OCI-LY1 (cell line): ENCODE measurements at regions not wholly inside any gene's neighbourhood (a gene's known extent, or its start where the extent isn't known, plus 50 kb on each side); places are given as distances from the start of the nearest gene placed in this dataset.

Experiments
- H2AFZ ChIP-seq: fragments of 200-600 bp; sonication (generic), shearing (Covaris generic); 2 replicates; pipeline ENCODE4 v1.6.0; 2014; ENCODE audit warnings: antibody characterized with exemption, mild to moderate bottlenecking, low read length
- H3F3A ChIP-seq: fragments of 200-600 bp; sonication (generic), shearing (Covaris generic); 2 replicates; pipeline ENCODE4 v1.6.0; 2014; ENCODE audit warnings: mild to moderate bottlenecking, antibody characterized with exemption, low read length, moderate library complexity; ENCODE audit not compliant: insufficient read depth
- H3K27ac ChIP-seq: fragments of 200-600 bp; sonication (generic); 2 replicates; pipeline ENCODE4 v1.5.1; 2014; ENCODE audit warnings: low read length, mixed run types, mild to moderate bottlenecking, low read depth; ENCODE audit not compliant: poor library complexity, severe bottlenecking
- H3K27me3 ChIP-seq: fragments of 200-600 bp; sonication (generic); 2 replicates; pipeline ENCODE4 v1.6.0; 2014; ENCODE audit warnings: antibody characterized with exemption, mild to moderate bottlenecking, low read length, moderate library complexity; ENCODE audit not compliant: insufficient read depth
- H3K36me3 ChIP-seq: fragments of 200-600 bp; sonication (generic); 2 replicates; pipeline ENCODE4 v1.6.1; 2014; ENCODE audit warnings: mild to moderate bottlenecking, antibody characterized with exemption, low read length, moderate library complexity, mixed read lengths; ENCODE audit not compliant: insufficient read depth
- H3K4me1 ChIP-seq: fragments of 200-600 bp; sonication (generic); 2 replicates; pipeline ENCODE4 v1.5.1; 2014; ENCODE audit warnings: mild to moderate bottlenecking, low read length, moderate library complexity; ENCODE audit not compliant: insufficient read depth, severe bottlenecking
- H3K4me2 ChIP-seq: fragments of 200-600 bp; sonication (generic), shearing (Covaris generic); 2 replicates; pipeline ENCODE4 v1.6.1; 2014; ENCODE audit warnings: low read length
- H3K4me3 ChIP-seq: fragments of 200-600 bp; sonication (generic); 2 replicates; pipeline ENCODE4 v1.5.1; 2014; ENCODE audit warnings: low read length, low read depth, mild to moderate bottlenecking, mixed read lengths; ENCODE audit not compliant: poor library complexity, severe bottlenecking
- H3K79me2 ChIP-seq: fragments of 200-600 bp; shearing (Covaris generic); 2 replicates; pipeline ENCODE4 v1.6.1; 2016; ENCODE audit warnings: mixed run types, low read length, mixed read lengths; ENCODE audit not compliant: insufficient read depth
- H3K9ac ChIP-seq: fragments of 200-600 bp; sonication (generic), shearing (Covaris generic); 2 replicates; pipeline ENCODE4 v1.6.1; 2014; ENCODE audit warnings: mild to moderate bottlenecking, low read length, mixed read lengths
- H3K9me2 ChIP-seq: fragments of 200-600 bp; sonication (generic), shearing (Covaris generic); 2 replicates; pipeline ENCODE4 v1.6.1; 2014; ENCODE audit warnings: low read depth, mild to moderate bottlenecking, low read length, mixed read lengths
- H3K9me3 ChIP-seq: fragments of 200-600 bp; shearing (Covaris generic); 2 replicates; pipeline ENCODE4 v1.6.1; 2014; ENCODE audit warnings: low read length, mixed read lengths
- H4K20me1 ChIP-seq: fragments of 200-600 bp; sonication (generic), shearing (Covaris generic); 2 replicates; pipeline ENCODE4 v1.6.0; 2016; ENCODE audit warnings: mild to moderate bottlenecking, low read length; ENCODE audit not compliant: insufficient read depth
- CTCF ChIP-seq: fragments of 200-600 bp; sonication (generic), shearing (Covaris generic); IDR thresholded peaks from 2 replicates; pipeline ENCODE4 v1.5.1; 2017; ENCODE audit warnings: mild to moderate bottlenecking, antibody characterized with exemption, low read length, moderate library complexity, mixed read lengths
- EZH2 ChIP-seq: fragments of 200-600 bp; sonication (generic), shearing (Covaris generic); IDR thresholded peaks from 2 replicates; pipeline ENCODE4 v1.8.0; 2017; ENCODE audit warnings: borderline replicate concordance, mixed run types, mild to moderate bottlenecking, antibody characterized with exemption, low read length, moderate library complexity, mixed read lengths

GRCh38 chr5:17694914-17695313 lies 60.7 kb downstream of the TAF11L14 start:
- Histone ChIP-seq H3K4me1 (no peaks in the 10 kb centered on the region), H3K27me3 (no peaks in the 10 kb centered on the region), H3K4me3 (no peak overlapping the region), H3K4me2 (no peak overlapping the region), H3K79me2 (no peaks in the 10 kb centered on the region), H3K36me3 (no peaks in the 10 kb centered on the region), H3K9me2 (no peaks in the 10 kb centered on the region), H3K9me3 (no peaks in the 10 kb centered on the region), H3F3A (no peaks in the 10 kb centered on the region), H3K9ac (no peak overlapping the region), H4K20me1 (no peaks in the 10 kb centered on the region), H3K27ac (no peak overlapping the region), H2AFZ (no peak overlapping the region)
- TF ChIP-seq CTCF (no peak), EZH2 (no peak)

- H3K9me3 ChIP-seq = no peaks in the 10 kb centered on the region
- H3K4me1 ChIP-seq = no peaks in the 10 kb centered on the region
- no peak overlapping the region for H3K4me3 ChIP-seq
- H3K4me2 ChIP-seq = no peak overlapping the region
- H3K36me3 ChIP-seq = no peaks in the 10 kb centered on the region
- no peak overlapping the region for H3K27ac ChIP-seq
- TF ChIP-seq CTCF (no peak), EZH2 (no peak)
- no peak overlapping the region for H2AFZ ChIP-seq
- no peaks in the 10 kb centered on the region for H3F3A ChIP-seq
- no peaks in the 10 kb centered on the region for H4K20me1 ChIP-seq
- H3K79me2 ChIP-seq = no peaks in the 10 kb centered on the region
- no peaks in the 10 kb centered on the region for H3K27me3 ChIP-seq
- no peaks in the 10 kb centered on the region for H3K9me2 ChIP-seq
- H3K9ac ChIP-seq = no peak overlapping the region
Observed at GRCh38 chr5:17696627-17697026, 62.4 kb downstream of the TAF11L14 start.

GRCh38 chr5:17697671-17698070 lies 63.4 kb downstream of the TAF11L14 start:
- no peak overlapping the region for H3K4me2 ChIP-seq
- no peaks in the 10 kb centered on the region for H3K79me2 ChIP-seq
- no peaks in the 10 kb centered on the region for H3K9me3 ChIP-seq
- no peak overlapping the region for H3K9ac ChIP-seq
- H4K20me1 ChIP-seq = no peaks in the 10 kb centered on the region
- no peaks in the 10 kb centered on the region for H3K36me3 ChIP-seq
- no peak overlapping the region for H2AFZ ChIP-seq
- H3K9me2 ChIP-seq = no peaks in the 10 kb centered on the region
- H3K4me3 ChIP-seq = no peak overlapping the region
- TF ChIP-seq CTCF = no peak
- no peak for TF ChIP-seq EZH2
- H3K27me3 ChIP-seq = no peaks in the 10 kb centered on the region
- no peak overlapping the region for H3K27ac ChIP-seq
- no peaks in the 10 kb centered on the region for H3F3A ChIP-seq
- H3K4me1 ChIP-seq = no peaks in the 10 kb centered on the region
